Liver (tissue), 8 donors: ENCODE measurements at regions not wholly inside any gene's neighbourhood (a gene's known extent, or its start where the extent isn't known, plus 50 kb on each side); places are given as distances from the start of the nearest gene placed in this dataset.

ENCODE experiments used
- DNase-seq: peaks from one replicate; pipeline ENCODE4 v3.0.0-alpha.2; 2017; ENCODE audit warnings: low spot score
- H3K27ac ChIP-seq, 2 donors: one replicate each; pipeline ENCODE4 v1.7.0; 2013; ENCODE audit warnings: inconsistent platforms in 2 of 2, low read length in 2 of 2, control low read depth in 1 of 2, low read depth in 1 of 2, mild to moderate bottlenecking in 1 of 2
- H3K27me3 ChIP-seq, 4 donors: one replicate each; pipeline versions ENCODE4 v1.6.1 to v1.7.0; 2013; ENCODE audit warnings: low read length in 3 of 4, inconsistent platforms in 1 of 4, mild to moderate bottlenecking in 1 of 4, moderate library complexity in 1 of 4; ENCODE audit not compliant: control insufficient read depth in 4 of 4, insufficient read depth in 4 of 4
- H3K36me3 ChIP-seq, 4 donors: one replicate each; pipeline versions ENCODE4 v1.6.1 to v1.7.0; 2013; ENCODE audit warnings: low read length in 3 of 4, mild to moderate bottlenecking in 3 of 4, low read depth in 1 of 4, moderate library complexity in 1 of 4; ENCODE audit not compliant: control insufficient read depth in 4 of 4, insufficient read depth in 3 of 4
- H3K4me1 ChIP-seq, 4 donors: one replicate each; pipeline versions ENCODE4 v1.6.1 to v1.7.0; 2013; ENCODE audit warnings: low read length in 3 of 4, mild to moderate bottlenecking in 3 of 4, moderate library complexity in 1 of 4; ENCODE audit not compliant: control insufficient read depth in 4 of 4, insufficient read depth in 4 of 4
- H3K4me3 ChIP-seq, 3 donors: one replicate each; pipeline versions ENCODE4 v1.6.1 to v1.7.0; 2013; ENCODE audit warnings: low read length in 3 of 3, control low read depth in 1 of 3, low read depth in 1 of 3, mild to moderate bottlenecking in 1 of 3
- H3K9ac ChIP-seq, 2 donors: one replicate each; pipeline ENCODE4 v1.7.0; 2013; ENCODE audit warnings: low read length in 2 of 2, mild to moderate bottlenecking in 2 of 2, moderate library complexity in 2 of 2, control low read depth in 1 of 2, low read depth in 1 of 2
- H3K9me3 ChIP-seq, 4 donors: one replicate each; pipeline versions ENCODE4 v1.6.1 to v1.7.0; 2013; ENCODE audit warnings: low read length in 3 of 4; ENCODE audit not compliant: control insufficient read depth in 4 of 4
- EGR1 ChIP-seq, 2 donors: IDR thresholded peaks; 2 replicates each; pipeline ENCODE4 v1.6.1; 2016 to 2018; ENCODE audit warnings: antibody characterized with exemption in 2 of 2, low read depth in 2 of 2
- FOXA1 ChIP-seq: IDR thresholded peaks from 2 replicates; pipeline ENCODE4 v1.6.1; 2016; ENCODE audit warnings: antibody characterized with exemption
- FOXA2 ChIP-seq: IDR thresholded peaks from 2 replicates; pipeline ENCODE4 v1.6.1; 2016; ENCODE audit warnings: antibody characterized with exemption
- GABPA ChIP-seq, 2 donors: IDR thresholded peaks in 1 of 2; conservative IDR thresholded peaks in 1 of 2; 2 replicates each; pipeline ENCODE4 v1.6.1; 2016; ENCODE audit warnings: antibody characterized with exemption in 2 of 2, mild to moderate bottlenecking in 1 of 2, moderate library complexity in 1 of 2
- HNF4A ChIP-seq, 2 donors: conservative IDR thresholded peaks; 2 replicates each; pipeline ENCODE4 v1.6.1; 2016; ENCODE audit warnings: antibody characterized with exemption in 2 of 2, mild to moderate bottlenecking in 2 of 2
- HNF4G ChIP-seq: IDR thresholded peaks from 2 replicates; pipeline ENCODE4 v1.6.1; 2016; ENCODE audit warnings: antibody characterized with exemption
- JUND ChIP-seq, 2 donors: IDR thresholded peaks; 2 replicates each; pipeline ENCODE4 v1.6.1; 2016; ENCODE audit warnings: antibody characterized with exemption in 2 of 2
- NR2F2 ChIP-seq: IDR thresholded peaks from 2 replicates; pipeline ENCODE4 v1.6.1; 2016; ENCODE audit warnings: antibody characterized with exemption
- RAD21 ChIP-seq, 2 donors: IDR thresholded peaks; 2 replicates each; pipeline ENCODE4 v1.6.1; 2016; ENCODE audit warnings: antibody characterized with exemption in 2 of 2, mild to moderate bottlenecking in 2 of 2
- RXRA ChIP-seq, 2 donors: IDR thresholded peaks; 2 replicates each; pipeline ENCODE4 v1.6.1; 2017 to 2018; ENCODE audit warnings: antibody characterized with exemption in 2 of 2, mild to moderate bottlenecking in 1 of 2
- SP1 ChIP-seq: IDR thresholded peaks from 2 replicates; pipeline ENCODE4 v1.6.1; 2018; ENCODE audit warnings: antibody characterized with exemption, mild to moderate bottlenecking
- TAF1 ChIP-seq: conservative IDR thresholded peaks from 2 replicates; pipeline ENCODE4 v1.6.1; 2016; ENCODE audit warnings: antibody characterized with exemption, mild to moderate bottlenecking
- YY1 ChIP-seq: IDR thresholded peaks from 2 replicates; pipeline ENCODE4 v1.6.1; 2016; ENCODE audit warnings: antibody characterized with exemption, mild to moderate bottlenecking
- WGBS: extraction: QIAGEN DNeasy Blood & Tissue Kit; methylation state at CpG from one replicate; pipeline ENCODE4 v1.1.7; 2013; 5-methylcytosine and 5-hydroxymethylcytosine counted together
- TF ChIP-seq, protein P1 (sequence below): IDR thresholded peaks from 2 replicates; pipeline ENCODE4 v1.6.1; 2016; ENCODE audit warnings: antibody characterized with exemption
- TF ChIP-seq, protein P2 (sequence below): IDR thresholded peaks from 2 replicates; pipeline ENCODE4 v1.6.1; 2016; ENCODE audit warnings: antibody characterized with exemption, mild to moderate bottlenecking
- TF ChIP-seq, protein P3 (sequence below): IDR thresholded peaks from 2 replicates; pipeline ENCODE4 v1.6.1; 2016; ENCODE audit warnings: antibody characterized with exemption
- TF ChIP-seq, protein P4 (sequence below): IDR thresholded peaks from 2 replicates; pipeline ENCODE4 v1.6.1; 2016; ENCODE audit warnings: antibody characterized with exemption
- TF ChIP-seq, protein P5 (sequence below): fragments of 150-350 bp; IDR thresholded peaks from 2 replicates; pipeline ENCODE4 v1.5.1; 2017; ENCODE audit warnings: improper control_type of control experiment, low read depth, low read length; ENCODE audit not compliant: missing input control
- donor health status: healthy.
- donor health status: healthy.
- donor health status: healthy.
- donor health status: healthy.
- donor health status: healthy.

DNA sequence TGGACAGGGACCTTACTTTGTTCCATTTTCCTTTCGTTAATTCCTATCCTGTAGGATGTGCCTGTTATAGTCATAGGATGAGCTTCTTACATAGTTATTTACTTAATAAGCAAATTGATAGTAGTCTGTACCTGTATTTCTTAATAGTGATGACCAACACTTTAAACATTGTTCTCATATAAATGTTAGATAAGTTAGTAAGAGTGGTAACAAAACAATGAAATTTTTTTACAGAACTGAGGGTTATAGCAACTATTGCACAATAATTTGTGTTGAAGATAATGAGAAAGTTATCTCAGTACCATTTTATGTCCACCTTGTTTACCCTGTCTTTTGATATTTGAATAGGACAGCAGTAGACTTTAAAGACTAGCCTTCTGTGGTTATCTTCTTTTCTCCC, 162.9 kb upstream of the ELL2 start:
- no peaks in the 10 kb centered on the region for H3K9me3 ChIP-seq
- peak overlapping the region; percentile 74 to 80 for H3K27ac ChIP-seq
- WGBS = 50% methylated on average over 1 of the region's 1 CpG
- no peak overlapping the region for H3K9ac ChIP-seq
- H3K36me3 ChIP-seq = no peaks in the 10 kb centered on the region
- H3K4me3 ChIP-seq = no peak overlapping the region
- H3K27me3 ChIP-seq = no peaks in the 10 kb centered on the region
- H3K4me1 ChIP-seq = peaks cover 3 to 70% (median 44%) of the 10 kb centered on the region in 4 donors
- no peak for DNase-seq
- TF ChIP-seq RAD21 (IDR thresholded peaks at IDR 0.05) (no peak), HNF4A (conservative IDR thresholded peaks at IDR 0.05) (no peak), JUND (IDR thresholded peaks at IDR 0.05) (peak in 1 of 2 donors; percentile 10), YY1 (peak; percentile 36), GABPA (IDR thresholded peaks at IDR 0.05 in 1 of 2, conservative IDR thresholded peaks at IDR 0.05 in 1 of 2) (no peak), FOXA2 (peak; percentile 52), RXRA (IDR thresholded peaks at IDR 0.05) (peak in 1 of 2 donors; percentile 9), NR2F2 (no peak), HNF4G (no peak)
- TF ChIP-seq, protein P1, sequence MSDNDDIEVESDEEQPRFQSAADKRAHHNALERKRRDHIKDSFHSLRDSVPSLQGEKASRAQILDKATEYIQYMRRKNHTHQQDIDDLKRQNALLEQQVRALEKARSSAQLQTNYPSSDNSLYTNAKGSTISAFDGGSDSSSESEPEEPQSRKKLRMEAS = peak; percentile 4
- TF ChIP-seq, protein P2, sequence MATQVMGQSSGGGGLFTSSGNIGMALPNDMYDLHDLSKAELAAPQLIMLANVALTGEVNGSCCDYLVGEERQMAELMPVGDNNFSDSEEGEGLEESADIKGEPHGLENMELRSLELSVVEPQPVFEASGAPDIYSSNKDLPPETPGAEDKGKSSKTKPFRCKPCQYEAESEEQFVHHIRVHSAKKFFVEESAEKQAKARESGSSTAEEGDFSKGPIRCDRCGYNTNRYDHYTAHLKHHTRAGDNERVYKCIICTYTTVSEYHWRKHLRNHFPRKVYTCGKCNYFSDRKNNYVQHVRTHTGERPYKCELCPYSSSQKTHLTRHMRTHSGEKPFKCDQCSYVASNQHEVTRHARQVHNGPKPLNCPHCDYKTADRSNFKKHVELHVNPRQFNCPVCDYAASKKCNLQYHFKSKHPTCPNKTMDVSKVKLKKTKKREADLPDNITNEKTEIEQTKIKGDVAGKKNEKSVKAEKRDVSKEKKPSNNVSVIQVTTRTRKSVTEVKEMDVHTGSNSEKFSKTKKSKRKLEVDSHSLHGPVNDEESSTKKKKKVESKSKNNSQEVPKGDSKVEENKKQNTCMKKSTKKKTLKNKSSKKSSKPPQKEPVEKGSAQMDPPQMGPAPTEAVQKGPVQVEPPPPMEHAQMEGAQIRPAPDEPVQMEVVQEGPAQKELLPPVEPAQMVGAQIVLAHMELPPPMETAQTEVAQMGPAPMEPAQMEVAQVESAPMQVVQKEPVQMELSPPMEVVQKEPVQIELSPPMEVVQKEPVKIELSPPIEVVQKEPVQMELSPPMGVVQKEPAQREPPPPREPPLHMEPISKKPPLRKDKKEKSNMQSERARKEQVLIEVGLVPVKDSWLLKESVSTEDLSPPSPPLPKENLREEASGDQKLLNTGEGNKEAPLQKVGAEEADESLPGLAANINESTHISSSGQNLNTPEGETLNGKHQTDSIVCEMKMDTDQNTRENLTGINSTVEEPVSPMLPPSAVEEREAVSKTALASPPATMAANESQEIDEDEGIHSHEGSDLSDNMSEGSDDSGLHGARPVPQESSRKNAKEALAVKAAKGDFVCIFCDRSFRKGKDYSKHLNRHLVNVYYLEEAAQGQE = peak; percentile 95
- TF ChIP-seq, protein P3, sequence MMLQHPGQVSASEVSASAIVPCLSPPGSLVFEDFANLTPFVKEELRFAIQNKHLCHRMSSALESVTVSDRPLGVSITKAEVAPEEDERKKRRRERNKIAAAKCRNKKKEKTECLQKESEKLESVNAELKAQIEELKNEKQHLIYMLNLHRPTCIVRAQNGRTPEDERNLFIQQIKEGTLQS = no peak

DNA sequence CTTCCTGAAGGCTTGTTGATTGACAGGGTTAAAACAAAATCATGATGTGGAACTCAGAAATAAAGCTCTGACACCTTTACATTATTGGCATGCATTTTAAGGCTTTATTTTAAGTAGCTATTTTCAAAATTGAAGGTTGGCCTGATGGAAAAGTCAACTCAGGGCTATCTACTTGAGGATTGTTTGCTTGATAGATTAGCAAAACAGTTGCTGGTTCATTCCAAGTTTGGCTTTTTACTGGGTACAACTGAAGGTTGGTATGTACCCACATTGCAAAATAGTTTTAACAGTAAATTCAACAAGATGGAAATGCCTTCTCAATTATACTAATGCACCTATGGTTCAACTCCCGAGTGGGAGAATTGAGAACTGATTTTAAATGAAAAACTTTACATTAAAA, 161.8 kb upstream of the ELL2 start:
- no peak overlapping the region for H3K4me3 ChIP-seq
- H3K9me3 ChIP-seq = no peaks in the 10 kb centered on the region
- H3K9ac ChIP-seq = no peak overlapping the region
- TF ChIP-seq NR2F2 = no peak
- TF ChIP-seq HNF4G = peak; percentile 41
- TF ChIP-seq, protein P4, sequence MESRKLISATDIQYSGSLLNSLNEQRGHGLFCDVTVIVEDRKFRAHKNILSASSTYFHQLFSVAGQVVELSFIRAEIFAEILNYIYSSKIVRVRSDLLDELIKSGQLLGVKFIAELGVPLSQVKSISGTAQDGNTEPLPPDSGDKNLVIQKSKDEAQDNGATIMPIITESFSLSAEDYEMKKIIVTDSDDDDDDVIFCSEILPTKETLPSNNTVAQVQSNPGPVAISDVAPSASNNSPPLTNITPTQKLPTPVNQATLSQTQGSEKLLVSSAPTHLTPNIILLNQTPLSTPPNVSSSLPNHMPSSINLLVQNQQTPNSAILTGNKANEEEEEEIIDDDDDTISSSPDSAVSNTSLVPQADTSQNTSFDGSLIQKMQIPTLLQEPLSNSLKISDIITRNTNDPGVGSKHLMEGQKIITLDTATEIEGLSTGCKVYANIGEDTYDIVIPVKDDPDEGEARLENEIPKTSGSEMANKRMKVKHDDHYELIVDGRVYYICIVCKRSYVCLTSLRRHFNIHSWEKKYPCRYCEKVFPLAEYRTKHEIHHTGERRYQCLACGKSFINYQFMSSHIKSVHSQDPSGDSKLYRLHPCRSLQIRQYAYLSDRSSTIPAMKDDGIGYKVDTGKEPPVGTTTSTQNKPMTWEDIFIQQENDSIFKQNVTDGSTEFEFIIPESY = peak; percentile 65
- peak; percentile 67 to 70 for TF ChIP-seq RAD21 (IDR thresholded peaks at IDR 0.05)
- peak; percentile 58 to 85 for TF ChIP-seq JUND (IDR thresholded peaks at IDR 0.05)
- TF ChIP-seq RXRA (IDR thresholded peaks at IDR 0.05) = peak; percentile 79 to 89
- peak; percentile 57 for TF ChIP-seq TAF1
- TF ChIP-seq HNF4A (conservative IDR thresholded peaks at IDR 0.05) = peak; percentile 73 to 83
- peak; percentile 78 for TF ChIP-seq SP1
- TF ChIP-seq, protein P3 = no peak
- TF ChIP-seq GABPA (IDR thresholded peaks at IDR 0.05 in 1 of 2, conservative IDR thresholded peaks at IDR 0.05 in 1 of 2) = no peak
- TF ChIP-seq FOXA1 = peak; percentile 88
- TF ChIP-seq EGR1 (IDR thresholded peaks at IDR 0.05; ENCODE audit: low read depth in 2 of 2) = peak; percentile 38 to 92
- TF ChIP-seq, protein P5, sequence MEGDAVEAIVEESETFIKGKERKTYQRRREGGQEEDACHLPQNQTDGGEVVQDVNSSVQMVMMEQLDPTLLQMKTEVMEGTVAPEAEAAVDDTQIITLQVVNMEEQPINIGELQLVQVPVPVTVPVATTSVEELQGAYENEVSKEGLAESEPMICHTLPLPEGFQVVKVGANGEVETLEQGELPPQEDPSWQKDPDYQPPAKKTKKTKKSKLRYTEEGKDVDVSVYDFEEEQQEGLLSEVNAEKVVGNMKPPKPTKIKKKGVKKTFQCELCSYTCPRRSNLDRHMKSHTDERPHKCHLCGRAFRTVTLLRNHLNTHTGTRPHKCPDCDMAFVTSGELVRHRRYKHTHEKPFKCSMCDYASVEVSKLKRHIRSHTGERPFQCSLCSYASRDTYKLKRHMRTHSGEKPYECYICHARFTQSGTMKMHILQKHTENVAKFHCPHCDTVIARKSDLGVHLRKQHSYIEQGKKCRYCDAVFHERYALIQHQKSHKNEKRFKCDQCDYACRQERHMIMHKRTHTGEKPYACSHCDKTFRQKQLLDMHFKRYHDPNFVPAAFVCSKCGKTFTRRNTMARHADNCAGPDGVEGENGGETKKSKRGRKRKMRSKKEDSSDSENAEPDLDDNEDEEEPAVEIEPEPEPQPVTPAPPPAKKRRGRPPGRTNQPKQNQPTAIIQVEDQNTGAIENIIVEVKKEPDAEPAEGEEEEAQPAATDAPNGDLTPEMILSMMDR = no peak
- peak; percentile 95 for TF ChIP-seq FOXA2
- TF ChIP-seq YY1 = peak; percentile 87
- TF ChIP-seq, protein P1 = peak; percentile 78
- TF ChIP-seq, protein P2 = peak; percentile 86
- no peaks in the 10 kb centered on the region for H3K27me3 ChIP-seq
- peak overlapping the region; percentile 44 to 80 for H3K27ac ChIP-seq
- H3K36me3 ChIP-seq = no peaks in the 10 kb centered on the region
- peaks cover 4 to 75% (median 47%) of the 10 kb centered on the region in 4 donors for H3K4me1 ChIP-seq
- WGBS = 51% methylated on average over 1 of the region's 1 CpG
- no peak for DNase-seq
